H1 (cell line): ENCODE measurements at regions not wholly inside any gene's neighbourhood (a gene's known extent, or its start where the extent isn't known, plus 50 kb on each side); places are given as distances from the start of the nearest gene placed in this dataset.

Source experiments
- HDAC6 ChIP-seq: IDR thresholded peaks from one replicate; pipeline ENCODE4 v1.7.1; 2012; ENCODE audit warnings: low read depth, mild to moderate bottlenecking, inconsistent platforms, low read length, moderate library complexity
- KDM5A ChIP-seq: fragments of 200-600 bp; IDR thresholded peaks from 2 replicates; pipeline ENCODE4 v1.7.1; 2012; ENCODE audit warnings: mild to moderate bottlenecking, low read length, inconsistent platforms, mixed read lengths
- NRF1 ChIP-seq: IDR thresholded peaks from 2 replicates; pipeline ENCODE4 v1.6.1; 2011; ENCODE audit warnings: mild to moderate bottlenecking, low read depth, low read length, improper control_type of control experiment
- RAD21 ChIP-seq, 2 experiments: IDR thresholded peaks in 1 of 2; conservative IDR thresholded peaks in 1 of 2; 2 replicates each; pipeline ENCODE4 v1.6.1; 2011; ENCODE audit warnings: low read depth in 2 of 2, low read length in 2 of 2, improper control_type of control experiment in 1 of 2, inconsistent platforms in 1 of 2, mild to moderate bottlenecking in 1 of 2, moderate library complexity in 1 of 2
- RNF2 ChIP-seq: fragments of 200-900, 300-1000 bp; sonication (generic); IDR thresholded peaks from 2 replicates; pipeline ENCODE4 v1.7.1; 2016; ENCODE audit warnings: borderline replicate concordance, low read depth, mild to moderate bottlenecking, antibody characterized with exemption, low read length; ENCODE audit not compliant: poor library complexity, severe bottlenecking; ENCODE audit errors: missing control alignments
- RXRA ChIP-seq: IDR thresholded peaks from 2 replicates; pipeline ENCODE4 v1.6.1; 2011; ENCODE audit warnings: low read depth, mild to moderate bottlenecking, low read length, moderate library complexity; ENCODE audit not compliant: insufficient read depth
- TF ChIP-seq, protein P1 (sequence below): fragments of 300-600 bp; sonication (generic); IDR thresholded peaks from 2 replicates; pipeline ENCODE4 v1.7.1; 2012; ENCODE audit warnings: low read length, moderate library complexity, mild to moderate bottlenecking, inconsistent platforms; ENCODE audit not compliant: insufficient replicate concordance
- TF ChIP-seq, protein P2 (sequence below), 3 experiments: IDR thresholded peaks; 1 replicate in 2 of 3; 2 replicates in 1 of 3; pipeline versions ENCODE4 v1.5.1 to v1.6.1; 2011; ENCODE audit warnings: low read length in 3 of 3, mild to moderate bottlenecking in 3 of 3, inconsistent platforms in 2 of 3, low read depth in 1 of 3, moderate library complexity in 1 of 3; ENCODE audit not compliant: insufficient read depth in 1 of 3; ENCODE audit errors: control extremely low read depth in 1 of 3

DNA sequence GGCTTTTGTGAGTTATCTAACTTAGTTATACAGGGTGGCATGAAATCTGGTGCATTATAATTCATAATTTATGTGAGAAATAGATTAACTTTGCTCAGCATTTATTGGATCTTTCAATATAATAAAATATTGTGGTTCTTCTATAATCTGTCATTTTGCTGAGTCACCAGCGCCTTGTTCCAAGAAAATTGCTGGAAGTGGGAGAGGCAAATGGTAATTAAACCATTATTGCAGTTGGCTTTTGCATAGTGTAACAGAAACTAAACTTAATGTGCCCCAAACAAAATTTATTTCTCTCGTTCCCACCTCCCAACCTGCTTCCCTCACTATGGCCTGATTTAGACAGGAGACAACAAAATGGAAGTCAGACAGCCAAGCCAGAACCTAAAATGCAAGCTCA is 146.3 kb downstream of the GALR1 start (continued):
- TF ChIP-seq, protein P1, sequence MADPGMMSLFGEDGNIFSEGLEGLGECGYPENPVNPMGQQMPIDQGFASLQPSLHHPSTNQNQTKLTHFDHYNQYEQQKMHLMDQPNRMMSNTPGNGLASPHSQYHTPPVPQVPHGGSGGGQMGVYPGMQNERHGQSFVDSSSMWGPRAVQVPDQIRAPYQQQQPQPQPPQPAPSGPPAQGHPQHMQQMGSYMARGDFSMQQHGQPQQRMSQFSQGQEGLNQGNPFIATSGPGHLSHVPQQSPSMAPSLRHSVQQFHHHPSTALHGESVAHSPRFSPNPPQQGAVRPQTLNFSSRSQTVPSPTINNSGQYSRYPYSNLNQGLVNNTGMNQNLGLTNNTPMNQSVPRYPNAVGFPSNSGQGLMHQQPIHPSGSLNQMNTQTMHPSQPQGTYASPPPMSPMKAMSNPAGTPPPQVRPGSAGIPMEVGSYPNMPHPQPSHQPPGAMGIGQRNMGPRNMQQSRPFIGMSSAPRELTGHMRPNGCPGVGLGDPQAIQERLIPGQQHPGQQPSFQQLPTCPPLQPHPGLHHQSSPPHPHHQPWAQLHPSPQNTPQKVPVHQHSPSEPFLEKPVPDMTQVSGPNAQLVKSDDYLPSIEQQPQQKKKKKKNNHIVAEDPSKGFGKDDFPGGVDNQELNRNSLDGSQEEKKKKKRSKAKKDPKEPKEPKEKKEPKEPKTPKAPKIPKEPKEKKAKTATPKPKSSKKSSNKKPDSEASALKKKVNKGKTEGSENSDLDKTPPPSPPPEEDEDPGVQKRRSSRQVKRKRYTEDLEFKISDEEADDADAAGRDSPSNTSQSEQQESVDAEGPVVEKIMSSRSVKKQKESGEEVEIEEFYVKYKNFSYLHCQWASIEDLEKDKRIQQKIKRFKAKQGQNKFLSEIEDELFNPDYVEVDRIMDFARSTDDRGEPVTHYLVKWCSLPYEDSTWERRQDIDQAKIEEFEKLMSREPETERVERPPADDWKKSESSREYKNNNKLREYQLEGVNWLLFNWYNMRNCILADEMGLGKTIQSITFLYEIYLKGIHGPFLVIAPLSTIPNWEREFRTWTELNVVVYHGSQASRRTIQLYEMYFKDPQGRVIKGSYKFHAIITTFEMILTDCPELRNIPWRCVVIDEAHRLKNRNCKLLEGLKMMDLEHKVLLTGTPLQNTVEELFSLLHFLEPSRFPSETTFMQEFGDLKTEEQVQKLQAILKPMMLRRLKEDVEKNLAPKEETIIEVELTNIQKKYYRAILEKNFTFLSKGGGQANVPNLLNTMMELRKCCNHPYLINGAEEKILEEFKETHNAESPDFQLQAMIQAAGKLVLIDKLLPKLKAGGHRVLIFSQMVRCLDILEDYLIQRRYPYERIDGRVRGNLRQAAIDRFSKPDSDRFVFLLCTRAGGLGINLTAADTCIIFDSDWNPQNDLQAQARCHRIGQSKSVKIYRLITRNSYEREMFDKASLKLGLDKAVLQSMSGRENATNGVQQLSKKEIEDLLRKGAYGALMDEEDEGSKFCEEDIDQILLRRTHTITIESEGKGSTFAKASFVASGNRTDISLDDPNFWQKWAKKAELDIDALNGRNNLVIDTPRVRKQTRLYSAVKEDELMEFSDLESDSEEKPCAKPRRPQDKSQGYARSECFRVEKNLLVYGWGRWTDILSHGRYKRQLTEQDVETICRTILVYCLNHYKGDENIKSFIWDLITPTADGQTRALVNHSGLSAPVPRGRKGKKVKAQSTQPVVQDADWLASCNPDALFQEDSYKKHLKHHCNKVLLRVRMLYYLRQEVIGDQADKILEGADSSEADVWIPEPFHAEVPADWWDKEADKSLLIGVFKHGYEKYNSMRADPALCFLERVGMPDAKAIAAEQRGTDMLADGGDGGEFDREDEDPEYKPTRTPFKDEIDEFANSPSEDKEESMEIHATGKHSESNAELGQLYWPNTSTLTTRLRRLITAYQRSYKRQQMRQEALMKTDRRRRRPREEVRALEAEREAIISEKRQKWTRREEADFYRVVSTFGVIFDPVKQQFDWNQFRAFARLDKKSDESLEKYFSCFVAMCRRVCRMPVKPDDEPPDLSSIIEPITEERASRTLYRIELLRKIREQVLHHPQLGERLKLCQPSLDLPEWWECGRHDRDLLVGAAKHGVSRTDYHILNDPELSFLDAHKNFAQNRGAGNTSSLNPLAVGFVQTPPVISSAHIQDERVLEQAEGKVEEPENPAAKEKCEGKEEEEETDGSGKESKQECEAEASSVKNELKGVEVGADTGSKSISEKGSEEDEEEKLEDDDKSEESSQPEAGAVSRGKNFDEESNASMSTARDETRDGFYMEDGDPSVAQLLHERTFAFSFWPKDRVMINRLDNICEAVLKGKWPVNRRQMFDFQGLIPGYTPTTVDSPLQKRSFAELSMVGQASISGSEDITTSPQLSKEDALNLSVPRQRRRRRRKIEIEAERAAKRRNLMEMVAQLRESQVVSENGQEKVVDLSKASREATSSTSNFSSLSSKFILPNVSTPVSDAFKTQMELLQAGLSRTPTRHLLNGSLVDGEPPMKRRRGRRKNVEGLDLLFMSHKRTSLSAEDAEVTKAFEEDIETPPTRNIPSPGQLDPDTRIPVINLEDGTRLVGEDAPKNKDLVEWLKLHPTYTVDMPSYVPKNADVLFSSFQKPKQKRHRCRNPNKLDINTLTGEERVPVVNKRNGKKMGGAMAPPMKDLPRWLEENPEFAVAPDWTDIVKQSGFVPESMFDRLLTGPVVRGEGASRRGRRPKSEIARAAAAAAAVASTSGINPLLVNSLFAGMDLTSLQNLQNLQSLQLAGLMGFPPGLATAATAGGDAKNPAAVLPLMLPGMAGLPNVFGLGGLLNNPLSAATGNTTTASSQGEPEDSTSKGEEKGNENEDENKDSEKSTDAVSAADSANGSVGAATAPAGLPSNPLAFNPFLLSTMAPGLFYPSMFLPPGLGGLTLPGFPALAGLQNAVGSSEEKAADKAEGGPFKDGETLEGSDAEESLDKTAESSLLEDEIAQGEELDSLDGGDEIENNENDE: no peak
- TF ChIP-seq, protein P2, sequence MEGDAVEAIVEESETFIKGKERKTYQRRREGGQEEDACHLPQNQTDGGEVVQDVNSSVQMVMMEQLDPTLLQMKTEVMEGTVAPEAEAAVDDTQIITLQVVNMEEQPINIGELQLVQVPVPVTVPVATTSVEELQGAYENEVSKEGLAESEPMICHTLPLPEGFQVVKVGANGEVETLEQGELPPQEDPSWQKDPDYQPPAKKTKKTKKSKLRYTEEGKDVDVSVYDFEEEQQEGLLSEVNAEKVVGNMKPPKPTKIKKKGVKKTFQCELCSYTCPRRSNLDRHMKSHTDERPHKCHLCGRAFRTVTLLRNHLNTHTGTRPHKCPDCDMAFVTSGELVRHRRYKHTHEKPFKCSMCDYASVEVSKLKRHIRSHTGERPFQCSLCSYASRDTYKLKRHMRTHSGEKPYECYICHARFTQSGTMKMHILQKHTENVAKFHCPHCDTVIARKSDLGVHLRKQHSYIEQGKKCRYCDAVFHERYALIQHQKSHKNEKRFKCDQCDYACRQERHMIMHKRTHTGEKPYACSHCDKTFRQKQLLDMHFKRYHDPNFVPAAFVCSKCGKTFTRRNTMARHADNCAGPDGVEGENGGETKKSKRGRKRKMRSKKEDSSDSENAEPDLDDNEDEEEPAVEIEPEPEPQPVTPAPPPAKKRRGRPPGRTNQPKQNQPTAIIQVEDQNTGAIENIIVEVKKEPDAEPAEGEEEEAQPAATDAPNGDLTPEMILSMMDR (IDR thresholded peaks at IDR 0.05; ENCODE audit: control extremely low read depth in 1 of 3, insufficient read depth in 1 of 3, low read depth in 1 of 3, low read length in 3 of 3): no peak
- TF ChIP-seq RNF2 (no peak), RAD21 (IDR thresholded peaks at IDR 0.05 in 1 of 2, conservative IDR thresholded peaks at IDR 0.05 in 1 of 2; ENCODE audit: low read depth in 2 of 2, low read length in 2 of 2) (no peak), RXRA (no peak), NRF1 (no peak), HDAC6 (no peak), KDM5A (no peak)
